Testis (tissue), 2 donors: ENCODE measurements at regions not wholly inside any gene's neighbourhood (a gene's known extent, or its start where the extent isn't known, plus 50 kb on each side); places are given as distances from the start of the nearest gene placed in this dataset.

Source experiments
- DNase-seq: peaks from one replicate; pipeline ENCODE4 v3.0.0-alpha.2; 2019
- H3K27ac ChIP-seq, 2 donors: fragments of 200-600 bp; sonication (generic); one replicate each; pipeline ENCODE4 v1.5.1; 2019
- H3K27me3 ChIP-seq: fragments of 200-600 bp; sonication (generic); one replicate; pipeline ENCODE4 v1.5.1; 2019
- H3K36me3 ChIP-seq: fragments of 200-600 bp; sonication (generic); one replicate; pipeline ENCODE4 v1.5.1; 2017; ENCODE audit warnings: low read depth; ENCODE audit errors: missing control alignments
- H3K4me1 ChIP-seq: fragments of 200-600 bp; sonication (generic); one replicate; pipeline ENCODE4 v1.5.1; 2019
- H3K4me3 ChIP-seq, 2 donors: fragments of 200-600 bp; sonication (generic); one replicate each; pipeline ENCODE4 v1.5.1; 2017 to 2019
- H3K9me3 ChIP-seq: fragments of 200-600 bp; sonication (generic); one replicate; pipeline ENCODE4 v1.5.1; 2017
- POLR2A ChIP-seq: fragments of 450-650 bp; IDR thresholded peaks from one replicate; pipeline ENCODE4 v1.6.1; 2017; ENCODE audit warnings: antibody characterized with exemption, mild to moderate bottlenecking, moderate library complexity
- WGBS, 2 donors: methylation state at CpG; one replicate each; pipeline ENCODE4 v1.1.5; 2018; 5-methylcytosine and 5-hydroxymethylcytosine counted together
- intact Hi-C: fragments of 100-400 bp; cut with DNase I; formaldehyde crosslinking; loops from one replicate; pipeline ENCODE4 v1.15.1; 2023; ENCODE audit warnings: low total_unique reads
- TF ChIP-seq, protein P1 (sequence below), 3 experiments: fragments of 450-650 bp in 2 of 3; fragments of 200-600 bp in 1 of 3; sonication (generic) in 1 of 3; IDR thresholded peaks; one replicate each; pipeline ENCODE4 v1.5.1; 2016 to 2019; ENCODE audit warnings: antibody characterized with exemption in 3 of 3, mild to moderate bottlenecking in 2 of 3, moderate library complexity in 1 of 3

DNA sequence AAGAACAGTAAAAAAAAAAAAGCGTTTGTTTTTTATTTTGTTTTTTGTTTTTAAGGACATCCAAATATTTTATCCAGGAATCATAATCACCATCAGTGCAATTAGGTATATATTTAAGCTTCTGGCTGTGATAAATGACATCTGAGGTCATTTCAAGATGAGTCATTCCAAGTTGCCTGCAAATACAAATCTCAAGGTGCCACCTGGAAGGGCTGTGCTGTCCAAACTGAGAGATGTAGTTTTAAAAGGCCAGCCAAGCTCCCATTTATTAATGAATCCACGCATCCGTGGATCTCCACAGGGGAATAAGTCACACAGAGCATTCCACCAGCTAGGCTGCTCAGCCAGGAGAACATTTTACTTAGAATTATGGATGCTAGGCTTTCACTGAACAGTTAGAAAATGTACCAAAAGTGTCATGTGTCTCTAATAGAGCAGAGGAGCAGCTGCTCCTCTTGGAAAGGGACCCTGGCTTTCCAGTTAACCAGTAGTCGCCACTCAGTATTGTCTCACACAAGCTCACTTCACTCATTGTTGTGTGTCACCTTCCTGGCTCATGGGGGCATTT, 1151.4 kb upstream of the TMEM132C start:
- no peak for DNase-seq
- H3K27ac ChIP-seq: no peak overlapping the region
- no peaks in the 10 kb centered on the region for H3K27me3 ChIP-seq
- H3K4me3 ChIP-seq: no peak overlapping the region
- no peaks in the 10 kb centered on the region for H3K36me3 ChIP-seq
- WGBS, 2 donors: 54 to 76% methylated on average over 4 of the region's 4 CpGs
- intact Hi-C loops: no loop called here
- no peaks in the 10 kb centered on the region for H3K9me3 ChIP-seq
- H3K4me1 ChIP-seq: no peaks in the 10 kb centered on the region
- TF ChIP-seq, protein P1, sequence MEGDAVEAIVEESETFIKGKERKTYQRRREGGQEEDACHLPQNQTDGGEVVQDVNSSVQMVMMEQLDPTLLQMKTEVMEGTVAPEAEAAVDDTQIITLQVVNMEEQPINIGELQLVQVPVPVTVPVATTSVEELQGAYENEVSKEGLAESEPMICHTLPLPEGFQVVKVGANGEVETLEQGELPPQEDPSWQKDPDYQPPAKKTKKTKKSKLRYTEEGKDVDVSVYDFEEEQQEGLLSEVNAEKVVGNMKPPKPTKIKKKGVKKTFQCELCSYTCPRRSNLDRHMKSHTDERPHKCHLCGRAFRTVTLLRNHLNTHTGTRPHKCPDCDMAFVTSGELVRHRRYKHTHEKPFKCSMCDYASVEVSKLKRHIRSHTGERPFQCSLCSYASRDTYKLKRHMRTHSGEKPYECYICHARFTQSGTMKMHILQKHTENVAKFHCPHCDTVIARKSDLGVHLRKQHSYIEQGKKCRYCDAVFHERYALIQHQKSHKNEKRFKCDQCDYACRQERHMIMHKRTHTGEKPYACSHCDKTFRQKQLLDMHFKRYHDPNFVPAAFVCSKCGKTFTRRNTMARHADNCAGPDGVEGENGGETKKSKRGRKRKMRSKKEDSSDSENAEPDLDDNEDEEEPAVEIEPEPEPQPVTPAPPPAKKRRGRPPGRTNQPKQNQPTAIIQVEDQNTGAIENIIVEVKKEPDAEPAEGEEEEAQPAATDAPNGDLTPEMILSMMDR (IDR thresholded peaks at IDR 0.05): no peak
- TF ChIP-seq POLR2A: no peak

DNA sequence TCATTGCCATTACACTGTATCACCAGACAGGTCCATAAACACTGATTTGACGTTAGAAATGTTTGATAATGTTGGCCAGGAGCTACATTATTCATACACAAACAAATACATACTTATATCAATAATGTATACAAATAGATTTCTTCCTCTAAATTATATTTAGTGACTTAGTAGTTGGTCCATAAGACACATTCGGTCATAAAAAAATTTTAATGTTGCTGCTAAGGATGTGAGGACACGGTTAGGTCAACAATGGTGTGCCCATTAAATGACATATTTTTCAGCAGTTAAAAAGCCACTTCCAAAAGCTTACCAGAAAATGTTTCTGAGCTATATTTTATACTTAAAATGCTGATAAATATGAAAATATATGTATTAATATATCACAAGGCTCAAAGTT, 1148.7 kb upstream of the TMEM132C start:
- 94% methylated on average over 3 of the region's 3 CpGs for WGBS, 2 donors
- Histone ChIP-seq H3K9me3 (no peaks in the 10 kb centered on the region), H3K27me3 (no peaks in the 10 kb centered on the region), H3K36me3 (no peaks in the 10 kb centered on the region), H3K4me1 (no peaks in the 10 kb centered on the region), H3K27ac (no peak overlapping the region), H3K4me3 (no peak overlapping the region)
- intact Hi-C loops: no loop called here
- no peak for DNase-seq
- TF ChIP-seq POLR2A: no peak
- TF ChIP-seq, protein P1 (IDR thresholded peaks at IDR 0.05): no peak

DNA sequence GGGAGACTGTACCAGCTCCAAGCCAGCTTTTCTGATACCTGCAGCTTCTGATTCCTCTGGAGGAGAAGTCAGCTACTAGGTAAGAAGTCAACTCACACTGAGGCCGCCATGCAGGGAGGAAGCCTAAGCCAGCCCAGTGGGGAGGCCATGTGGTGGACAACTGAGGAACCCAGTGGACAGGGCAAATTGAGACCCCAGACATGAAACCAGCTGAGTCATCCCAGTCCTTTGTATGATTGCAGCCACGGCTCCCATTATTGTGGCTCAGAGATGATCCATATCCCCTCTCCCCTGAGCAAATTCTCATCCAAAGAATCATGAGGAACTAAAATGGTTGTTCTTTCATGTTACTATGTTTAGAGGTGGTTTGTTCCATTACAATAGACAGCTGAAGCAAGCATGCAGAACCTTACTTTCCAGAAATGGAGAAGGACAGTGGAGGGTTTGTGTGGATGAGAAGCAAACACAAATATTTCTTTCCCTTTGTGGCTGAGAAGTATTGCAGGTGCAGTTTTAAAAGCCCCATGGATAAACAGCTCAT, 1147.3 kb upstream of the TMEM132C start:
- DNase-seq: no peak
- H3K27ac ChIP-seq: no peak overlapping the region
- 87 to 95% methylated on average over 2 of the region's 2 CpGs for WGBS, 2 donors
- H3K27me3 ChIP-seq: no peaks in the 10 kb centered on the region
- H3K36me3 ChIP-seq: no peaks in the 10 kb centered on the region
- no peaks in the 10 kb centered on the region for H3K4me1 ChIP-seq
- TF ChIP-seq, protein P1 (IDR thresholded peaks at IDR 0.05): no peak
- TF ChIP-seq POLR2A: no peak
- intact Hi-C loops: no loop called here
- H3K9me3 ChIP-seq: no peaks in the 10 kb centered on the region
- H3K4me3 ChIP-seq: no peak overlapping the region

DNA sequence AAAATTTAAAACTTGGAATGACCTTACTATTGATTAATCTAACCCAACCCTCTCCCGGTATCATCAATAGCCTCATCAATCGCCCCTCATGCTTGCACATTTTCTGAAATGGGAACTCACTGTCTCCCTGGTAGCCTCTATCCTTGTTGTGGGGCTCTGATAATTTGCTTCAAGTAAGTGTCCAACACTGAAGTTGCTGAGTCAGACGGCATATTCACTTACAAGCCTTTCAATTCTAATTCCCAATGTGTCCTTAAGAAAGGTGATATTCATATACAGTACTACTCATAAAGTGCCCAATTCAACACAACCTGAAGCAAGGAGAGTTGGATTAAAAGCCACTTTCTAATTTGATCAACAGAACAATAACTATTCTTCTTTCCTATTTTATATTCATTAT, 1146.1 kb upstream of the TMEM132C start:
- TF ChIP-seq, protein P1 (IDR thresholded peaks at IDR 0.05): no peak
- TF ChIP-seq POLR2A: no peak
- Histone ChIP-seq H3K4me3 (no peak overlapping the region), H3K27me3 (no peaks in the 10 kb centered on the region), H3K36me3 (no peaks in the 10 kb centered on the region), H3K9me3 (no peaks in the 10 kb centered on the region), H3K27ac (no peak overlapping the region), H3K4me1 (no peaks in the 10 kb centered on the region)
- DNase-seq: no peak
- 84 to 94% methylated on average over 3 of the region's 3 CpGs for WGBS, 2 donors
- intact Hi-C loops: no loop called here

DNA sequence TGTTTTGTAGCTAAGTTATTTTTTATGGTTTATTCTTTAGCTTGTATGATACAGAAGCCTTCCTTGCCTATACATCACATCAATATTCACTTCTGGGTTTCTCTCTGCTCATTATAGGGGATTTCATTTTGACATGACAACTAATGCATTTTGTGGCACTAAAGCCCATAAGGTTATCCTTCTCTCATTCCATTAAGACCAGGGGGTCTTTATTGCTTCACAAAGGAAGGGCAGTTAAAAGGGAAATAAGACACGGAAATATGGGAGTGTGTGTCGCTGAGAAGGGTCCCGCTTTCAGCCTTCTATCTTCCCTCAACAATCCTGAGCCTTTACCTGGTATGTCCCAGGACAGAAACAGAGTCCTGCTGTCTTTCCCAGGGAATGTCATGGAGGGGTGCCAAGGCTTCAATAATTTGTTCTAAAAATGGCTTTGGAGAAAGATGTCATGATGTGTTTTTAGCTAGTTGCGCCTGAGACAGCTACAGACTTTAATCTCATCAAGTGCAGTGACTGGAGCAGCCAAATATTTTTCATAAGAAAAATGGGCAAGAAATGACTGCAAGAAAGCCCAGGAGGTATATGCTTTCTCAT, 1145.4 kb upstream of the TMEM132C start:
- DNase-seq: no peak
- intact Hi-C loops: no loop called here
- Histone ChIP-seq H3K27me3 (no peaks in the 10 kb centered on the region), H3K4me1 (no peaks in the 10 kb centered on the region), H3K36me3 (no peaks in the 10 kb centered on the region), H3K4me3 (no peak overlapping the region), H3K27ac (no peak overlapping the region), H3K9me3 (no peaks in the 10 kb centered on the region)
- TF ChIP-seq POLR2A: no peak
- TF ChIP-seq, protein P1 (IDR thresholded peaks at IDR 0.05): no peak
- 91% methylated on average over 4 of the region's 4 CpGs for WGBS, 2 donors
